ENCODE measurements at regions not wholly inside any gene's neighbourhood (a gene's known extent, or its start where the extent isn't known, plus 50 kb on each side); places are given as distances from the start of the nearest gene placed in this dataset.

DNA sequence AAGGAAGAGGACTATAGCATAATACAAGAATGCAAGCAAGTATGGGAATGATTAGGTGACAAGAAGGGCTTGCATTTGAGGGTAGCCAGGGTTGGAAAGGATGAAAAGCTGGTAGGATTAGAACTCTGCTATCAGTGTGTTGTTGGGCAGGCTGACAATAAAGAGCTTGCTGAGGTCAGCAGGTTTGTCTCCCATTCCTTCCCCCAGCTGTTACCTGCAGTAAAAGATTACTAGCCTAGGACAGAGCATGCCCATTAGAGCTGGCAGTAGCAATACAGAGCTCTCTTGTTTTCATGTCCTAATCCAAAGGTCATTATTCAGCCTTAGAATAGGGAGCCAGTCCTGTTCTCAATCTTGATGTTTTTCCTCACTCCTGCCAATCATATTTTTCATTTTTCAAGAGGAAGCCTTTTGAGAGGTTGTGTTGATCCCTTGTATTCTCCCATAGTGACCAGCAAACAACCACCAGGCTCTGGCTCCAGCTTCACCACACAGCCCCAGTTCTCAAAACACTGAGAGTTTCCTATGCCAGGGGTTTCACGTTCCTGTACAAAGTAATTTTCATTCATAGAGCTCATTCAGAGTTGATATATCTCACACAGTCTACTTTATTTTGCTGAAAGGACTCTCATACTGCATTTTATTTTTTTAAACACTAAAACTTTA is 71.7 kb downstream of the OR2K2 start:
- TF ChIP-seq EZH2 (IDR thresholded peaks at IDR 0.05): no peak
- no peak for TF ChIP-seq POLR2AphosphoS5 (IDR thresholded peaks at IDR 0.05; ENCODE audit: borderline replicate concordance, low read depth, low read length)

Measured in SK-N-MC (cell line).